IPS-18c (cell line): ENCODE measurements at regions not wholly inside any gene's neighbourhood (a gene's known extent, or its start where the extent isn't known, plus 50 kb on each side); places are given as distances from the start of the nearest gene placed in this dataset.
"Not testable (repeated sequence)": the region's sequence is repeated elsewhere in the genome, so short reads cannot be mapped to it uniquely, and the experiment has no call there.

ENCODE experiments used
- H3K4me3 ChIP-seq: 2 replicates; pipeline ENCODE4 v1.7.0; 2013; ENCODE audit warnings: low read depth, mild to moderate bottlenecking, low read length, moderate library complexity; ENCODE audit not compliant: insufficient read depth
- H3K9me3 ChIP-seq: one replicate; pipeline ENCODE4 v1.6.1; 2013; ENCODE audit warnings: mild to moderate bottlenecking, low read length, moderate library complexity; ENCODE audit not compliant: control insufficient read depth, insufficient read depth

- H3K4me3 ChIP-seq, H3K9me3 ChIP-seq: not testable (repeated sequence)
These were observed 225.6 kb upstream of the SGCG start for GRCh38 chr13:22955147-22955546.

- H3K4me3 ChIP-seq, H3K9me3 ChIP-seq: not testable (repeated sequence)
These were observed 224.2 kb upstream of the SGCG start for GRCh38 chr13:22956456-22957115.

- H3K4me3 ChIP-seq, H3K9me3 ChIP-seq: not testable (repeated sequence)
These were observed 220.9 kb upstream of the SGCG start for GRCh38 chr13:22959859-22960258.

DNA sequence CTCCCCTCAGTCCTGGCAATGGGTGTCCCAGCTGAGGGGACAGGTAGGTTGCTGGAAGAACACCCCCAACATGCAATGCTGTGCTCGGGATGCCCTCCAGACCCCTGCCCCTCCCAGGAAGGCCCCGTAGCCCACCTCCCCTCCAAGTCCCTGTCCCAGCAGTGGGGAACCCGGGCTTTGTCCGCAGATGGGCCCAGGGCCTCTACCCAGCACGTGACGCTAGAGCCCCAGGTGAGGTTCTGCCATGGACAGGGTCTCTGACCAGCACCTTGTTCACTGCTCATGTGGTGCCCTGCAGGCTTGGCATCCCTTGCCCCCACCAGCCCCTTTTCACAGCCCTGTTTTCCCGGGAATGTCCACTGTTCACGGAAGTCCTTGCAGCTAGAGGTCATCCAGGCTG lies 220.0 kb upstream of the SGCG start:
- no peak overlapping the region for H3K4me3 ChIP-seq
- H3K9me3 ChIP-seq, result no peaks in the 10 kb centered on the region

DNA sequence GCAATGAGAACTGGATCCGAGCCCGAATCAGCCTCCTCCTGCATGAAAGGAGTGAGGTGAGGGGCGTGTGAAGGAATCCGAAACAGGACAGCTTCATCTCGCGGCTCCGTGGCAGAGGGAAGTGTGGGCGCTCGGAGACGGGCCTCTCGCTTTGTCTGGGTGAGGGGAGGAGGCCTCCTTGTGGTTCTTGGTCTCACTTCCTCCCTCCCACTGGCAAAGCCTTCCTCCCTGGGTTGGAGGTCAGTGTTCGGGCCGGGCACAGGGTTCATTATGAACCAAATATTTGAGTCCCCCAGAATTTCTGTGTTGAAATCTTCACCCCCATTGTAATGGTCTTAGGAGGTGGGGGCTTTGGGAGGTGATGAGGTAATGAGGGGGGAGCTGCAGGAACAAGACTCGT lies 219.4 kb upstream of the SGCG start:
- H3K9me3 ChIP-seq, H3K4me3 ChIP-seq: not testable (repeated sequence)

DNA sequence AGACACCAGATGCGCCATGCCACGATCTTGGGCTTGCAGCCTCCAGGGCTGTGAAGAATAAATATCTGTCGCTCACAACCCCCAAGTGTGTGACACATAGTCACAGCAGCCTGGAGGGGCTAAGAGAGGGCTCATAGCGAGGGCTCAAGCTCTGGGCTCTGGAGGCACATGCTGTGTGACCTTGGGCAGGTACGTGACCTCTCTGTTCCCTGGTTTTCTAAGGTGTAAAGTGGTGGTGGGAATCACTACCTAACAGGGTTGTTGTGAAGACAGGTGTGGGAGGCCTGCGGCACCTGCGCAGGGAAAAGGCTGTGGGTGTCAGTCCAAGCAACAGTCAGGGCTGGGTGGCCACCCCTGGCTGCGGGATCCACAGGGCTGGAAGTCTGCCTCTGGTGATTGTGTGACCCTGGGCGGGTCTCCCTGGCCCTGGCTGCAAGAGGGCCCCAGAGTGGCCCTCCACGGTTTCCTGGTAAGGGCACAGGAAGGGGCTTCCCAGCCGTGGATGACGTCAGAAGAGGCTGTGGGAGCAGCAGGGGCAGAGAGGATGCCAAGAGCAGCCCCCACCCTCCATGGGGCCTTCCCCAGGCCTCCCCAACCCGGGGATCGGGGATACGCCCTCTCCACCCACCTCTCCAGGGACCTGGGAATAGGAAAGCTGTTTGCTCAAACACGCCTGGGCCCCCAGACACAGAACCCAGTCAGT lies 218.8 kb upstream of the SGCG start:
- H3K4me3 ChIP-seq, result no peak overlapping the region
- H3K9me3 ChIP-seq, result no peaks in the 10 kb centered on the region

GRCh38 chr13:22963384-22964053 lies 217.3 kb upstream of the SGCG start:
- not testable (repeated sequence) for H3K4me3 ChIP-seq, H3K9me3 ChIP-seq

GRCh38 chr13:22964245-22964966 lies 216.4 kb upstream of the SGCG start:
- no peaks in the 10 kb centered on the region for H3K9me3 ChIP-seq
- no peak overlapping the region for H3K4me3 ChIP-seq

DNA sequence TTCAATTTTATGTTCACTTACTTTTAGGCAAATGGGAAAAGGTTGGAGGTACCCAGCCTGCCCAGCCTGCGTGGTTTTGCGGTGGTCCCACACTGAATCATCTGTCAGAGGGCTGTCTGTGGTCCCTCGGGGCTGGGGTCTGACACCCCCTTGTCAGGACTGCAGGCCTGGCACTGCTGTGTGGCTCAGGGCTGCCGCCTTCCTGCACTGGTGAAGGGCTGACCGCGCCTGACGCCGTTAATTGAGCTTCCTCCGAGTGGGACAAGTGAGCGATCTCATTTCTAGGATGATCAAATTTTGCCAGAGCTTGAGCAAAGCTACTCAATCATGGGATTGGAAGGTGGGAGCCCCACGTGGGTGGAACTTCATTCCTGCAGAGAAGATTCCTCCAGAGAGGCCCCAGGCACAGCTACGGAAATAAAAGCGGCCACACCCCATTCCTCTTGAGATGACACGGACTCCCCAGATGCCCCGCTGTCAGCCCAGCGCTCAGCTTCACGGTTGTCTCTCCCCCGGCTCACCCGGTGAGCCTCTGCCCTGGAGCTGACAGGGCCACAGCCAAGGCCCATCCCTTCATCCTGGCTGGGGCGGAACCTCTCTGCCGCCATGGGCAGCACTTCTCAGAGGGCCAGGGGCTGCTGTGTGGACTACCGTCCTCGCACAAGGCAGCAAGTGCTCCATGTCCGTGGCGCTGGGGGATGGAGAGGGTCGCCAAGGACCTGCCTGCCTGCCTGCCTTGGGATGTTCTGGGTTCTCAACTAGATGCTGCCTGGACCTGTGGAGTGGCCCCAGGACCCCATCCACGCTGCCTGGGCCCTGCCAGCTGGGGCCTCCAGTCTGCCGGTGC lies 215.5 kb upstream of the SGCG start:
- not testable (repeated sequence) for H3K9me3 ChIP-seq, H3K4me3 ChIP-seq

DNA sequence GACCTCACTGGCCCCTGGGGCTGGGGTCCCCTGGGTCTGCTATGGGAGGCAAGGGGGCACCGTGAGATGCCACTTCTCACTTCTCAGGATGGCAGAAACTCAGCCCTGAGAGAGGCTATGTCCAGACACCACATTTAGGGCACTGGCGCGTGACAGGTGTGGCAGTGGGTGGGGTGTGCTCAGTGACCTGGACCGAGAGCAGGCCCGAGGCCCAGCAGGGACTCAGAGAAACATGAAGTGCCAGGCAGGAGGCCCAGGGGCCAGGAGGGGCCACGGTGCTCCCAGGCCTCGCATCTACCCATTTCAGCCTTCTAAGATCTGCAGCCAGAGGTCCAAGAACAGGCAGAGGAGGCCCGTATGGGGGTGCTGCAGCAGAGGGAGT lies 214.9 kb upstream of the SGCG start:
- H3K4me3 ChIP-seq, H3K9me3 ChIP-seq: not testable (repeated sequence)

DNA sequence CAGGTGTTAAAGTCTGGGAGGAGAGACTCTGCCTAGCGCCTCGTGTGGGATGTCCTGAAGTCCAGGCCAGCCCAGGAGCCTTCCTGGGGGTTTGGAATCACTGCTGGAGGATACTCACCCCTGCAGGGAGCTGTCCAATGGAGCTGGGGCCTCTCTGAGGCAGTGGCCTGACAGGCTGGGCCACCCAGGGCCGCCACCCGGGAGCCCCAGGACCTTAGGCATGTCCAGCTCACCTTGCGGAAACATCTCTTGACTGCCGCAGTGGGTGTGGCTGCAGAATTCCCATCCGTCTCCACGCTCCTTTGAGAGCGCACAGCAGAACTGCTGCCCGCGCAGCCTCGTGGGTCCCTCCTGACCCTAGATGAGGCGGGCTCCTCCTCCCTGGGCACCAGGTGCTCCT lies 214.0 kb upstream of the SGCG start:
- H3K9me3 ChIP-seq, H3K4me3 ChIP-seq: not testable (repeated sequence)

GRCh38 chr13:22967669-22968068 lies 213.1 kb upstream of the SGCG start:
- no peaks in the 10 kb centered on the region for H3K9me3 ChIP-seq
- no peak overlapping the region for H3K4me3 ChIP-seq

DNA sequence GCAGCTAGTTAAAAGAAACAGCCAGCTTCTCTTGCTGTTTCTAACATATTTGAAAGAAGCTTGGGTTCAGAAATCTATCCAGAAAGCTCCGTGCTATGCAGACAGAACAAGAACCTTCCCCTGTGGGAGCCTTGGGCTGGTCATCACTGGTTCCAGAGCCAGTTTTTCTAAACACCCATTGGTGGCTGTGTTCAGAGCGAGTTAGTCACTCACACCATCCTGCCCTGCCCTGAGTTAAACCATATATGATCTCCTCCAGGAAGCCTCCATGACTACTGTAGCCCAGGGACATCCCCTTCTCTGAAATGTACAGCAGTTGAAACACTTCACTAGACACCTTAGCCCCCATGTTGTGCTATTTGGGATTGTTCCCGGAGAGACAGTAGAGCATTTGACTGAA lies 200.8 kb upstream of the SGCG start:
- Histone ChIP-seq H3K9me3 (peaks cover 6% of the 10 kb centered on the region), H3K4me3 (no peak overlapping the region)

DNA sequence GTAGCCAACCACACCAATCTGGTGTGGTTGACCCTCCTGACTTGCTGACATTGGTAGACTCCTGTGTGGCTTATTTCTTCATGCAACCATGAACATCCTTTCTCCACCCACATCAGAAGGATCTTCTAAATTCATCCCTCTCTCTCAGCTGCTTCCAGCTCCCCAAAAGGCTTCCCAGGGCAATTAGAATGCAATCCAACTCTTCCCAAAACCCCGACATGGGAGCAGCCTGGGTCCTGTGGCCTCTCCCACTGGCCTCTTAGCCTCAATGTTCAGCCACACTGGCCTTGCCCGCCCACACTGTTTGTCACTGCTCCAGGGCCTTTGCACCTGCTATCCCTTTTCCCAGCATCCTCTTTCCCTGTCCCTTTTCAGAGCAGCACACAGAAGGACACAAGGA lies 199.8 kb upstream of the SGCG start:
- peaks cover 8% of the 10 kb centered on the region for H3K9me3 ChIP-seq

DNA sequence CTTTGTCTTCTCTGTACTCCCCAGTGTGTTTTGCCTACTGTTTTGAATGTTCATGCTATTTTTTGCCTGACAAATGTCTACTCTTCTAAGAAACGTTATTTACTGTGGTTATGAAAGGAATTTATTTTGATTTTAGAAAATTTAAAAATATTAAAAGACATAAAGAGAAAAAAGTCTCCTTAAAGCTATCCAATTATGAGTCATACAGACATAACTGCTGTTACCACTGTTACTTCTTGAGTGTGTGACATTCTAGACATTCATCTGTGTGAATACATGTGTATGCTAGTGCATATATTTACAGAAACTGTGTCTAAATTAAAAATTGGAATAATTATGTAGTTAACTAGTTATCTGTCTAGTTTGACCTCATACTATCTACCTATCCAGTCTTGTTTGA lies 187.6 kb upstream of the SGCG start:
- H3K9me3 ChIP-seq, result no peaks in the 10 kb centered on the region
- no peak overlapping the region for H3K4me3 ChIP-seq

More for the DNA sequence above, 199.8 kb upstream of the SGCG start:
- no peak overlapping the region for H3K4me3 ChIP-seq

GRCh38 chr13:23003446-23003845 lies 177.3 kb upstream of the SGCG start:
- H3K9me3 ChIP-seq, result peaks cover 2% of the 10 kb centered on the region

DNA sequence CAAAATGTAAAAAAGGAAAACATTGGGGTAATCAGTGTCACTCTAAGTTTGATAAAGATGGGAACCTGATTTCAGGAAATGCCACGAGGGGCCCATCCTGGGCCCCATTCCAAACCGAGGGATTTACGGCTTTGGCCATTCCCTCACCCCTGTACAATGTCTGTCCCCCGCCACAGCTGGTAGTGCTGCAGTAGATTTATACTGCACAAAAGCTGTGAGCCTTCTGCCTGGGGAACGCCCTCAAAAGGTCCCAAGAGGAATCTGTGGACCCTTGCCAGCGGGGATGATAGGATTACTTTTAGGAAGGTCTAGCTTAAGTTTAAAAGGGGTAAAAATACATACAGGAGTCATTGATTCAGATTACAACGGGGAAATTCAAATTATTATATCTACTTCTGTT lies 173.4 kb upstream of the SGCG start:
- no peak overlapping the region for H3K4me3 ChIP-seq
- no peaks in the 10 kb centered on the region for H3K9me3 ChIP-seq

More at GRCh38 chr13:23003446-23003845, 177.3 kb upstream of the SGCG start:
- no peak overlapping the region for H3K4me3 ChIP-seq
